ENCODE measurements at regions not wholly inside any gene's neighbourhood (a gene's known extent, or its start where the extent isn't known, plus 50 kb on each side); places are given as distances from the start of the nearest gene placed in this dataset.

DNA sequence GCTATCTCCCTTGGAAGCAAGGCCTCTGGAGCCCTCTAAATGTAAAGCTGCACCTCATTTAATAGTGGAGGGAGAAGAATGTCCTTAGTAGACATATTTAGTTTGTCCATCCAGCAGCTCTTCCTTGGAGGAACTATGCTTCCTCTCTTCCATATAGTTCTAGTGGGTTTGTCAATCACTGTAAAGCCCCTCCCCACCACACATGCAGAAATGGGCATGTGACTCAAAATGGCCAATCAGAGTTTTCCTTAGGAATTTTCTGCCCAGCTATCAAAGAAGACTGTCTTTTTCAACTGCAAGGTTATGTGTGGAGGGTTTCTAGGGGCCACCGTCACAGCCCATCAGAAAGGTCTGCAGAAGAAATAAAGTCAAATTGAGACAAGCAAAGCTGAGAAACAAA lies 175.5 kb downstream of the MIS18A start:
- TF ChIP-seq CTCF (IDR thresholded peaks at IDR 0.05) (no peak), POLR2A (IDR thresholded peaks at IDR 0.05) (no peak)
